ENCODE measurements at regions not wholly inside any gene's neighbourhood (a gene's known extent, or its start where the extent isn't known, plus 50 kb on each side); places are given as distances from the start of the nearest gene placed in this dataset.

GRCh38 chr11:109512249-109512648, 90.3 kb downstream of the C11orf87 start:
- TF ChIP-seq EZH2 (IDR thresholded peaks at IDR 0.05; ENCODE audit: insufficient read depth, low read length) (no peak), CTCF (IDR thresholded peaks at IDR 0.05; ENCODE audit: insufficient read depth, low read depth, low read length) (no peak)
- no peak for FAIRE-seq
- Mint-ChIP-seq H3K4me3 (ENCODE audit: unreplicated experiment) (no peak overlapping the region), H3K9me3 (ENCODE audit: unreplicated experiment) (no peaks in the 10 kb centered on the region), H3K4me1 (ENCODE audit: low read depth, unreplicated experiment) (peaks cover 2% of the 10 kb centered on the region), H3K27me3 (ENCODE audit: low read depth, unreplicated experiment) (peaks cover 2% of the 10 kb centered on the region), H3K36me3 (ENCODE audit: low read depth, unreplicated experiment) (no peaks in the 10 kb centered on the region), H3K27ac (ENCODE audit: unreplicated experiment) (no peak overlapping the region)
- peak; percentile 8 for DNase-seq (ENCODE audit: low read depth)
- Histone ChIP-seq H3K9me3 (ENCODE audit: insufficient read depth, low read depth, low read length) (peaks cover 2% of the 10 kb centered on the region), H3K27ac (ENCODE audit: low read depth, low read length) (no peak overlapping the region), H3K36me3 (ENCODE audit: insufficient read depth, low read length) (no peaks in the 10 kb centered on the region), H3K4me2 (ENCODE audit: low read length) (no peak overlapping the region), H3K9ac (ENCODE audit: low read length) (no peak overlapping the region), H4K20me1 (ENCODE audit: insufficient read depth, low read length) (no peaks in the 10 kb centered on the region), H3K79me2 (ENCODE audit: insufficient read depth, low read length) (no peaks in the 10 kb centered on the region), H3K27me3 (ENCODE audit: insufficient read depth, low read length) (no peaks in the 10 kb centered on the region), H3K4me1 (ENCODE audit: insufficient read depth, low read length) (no peaks in the 10 kb centered on the region), H3K4me3 (ENCODE audit: insufficient read depth, low read depth, low read length) (no peak overlapping the region), H2AFZ (ENCODE audit: low read depth, low read length) (no peak overlapping the region)

DNA sequence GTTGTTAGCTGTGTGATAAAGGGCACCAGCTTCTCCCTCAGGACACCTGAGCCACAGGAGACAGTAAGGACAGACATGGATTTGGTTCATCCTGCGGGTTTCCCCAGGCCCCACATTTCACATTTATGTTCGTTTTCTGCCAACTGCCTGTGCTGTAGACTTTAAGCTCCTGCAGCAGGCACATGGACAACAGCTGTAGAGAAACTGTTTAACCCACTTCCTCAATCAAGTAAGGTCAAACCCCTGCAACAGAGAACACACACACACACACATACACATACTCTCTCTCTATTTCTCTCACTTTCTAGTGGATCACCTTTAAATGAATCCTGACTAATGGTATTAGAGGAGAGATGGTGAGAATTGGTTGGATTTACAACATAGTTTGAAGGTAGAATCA, 90.7 kb downstream of the C11orf87 start:
- Histone ChIP-seq H3K4me1 (ENCODE audit: insufficient read depth, low read length) (no peaks in the 10 kb centered on the region), H3K36me3 (ENCODE audit: insufficient read depth, low read length) (no peaks in the 10 kb centered on the region), H2AFZ (ENCODE audit: low read depth, low read length) (no peak overlapping the region), H3K27me3 (ENCODE audit: insufficient read depth, low read length) (no peaks in the 10 kb centered on the region), H3K4me2 (ENCODE audit: low read length) (no peak overlapping the region), H3K4me3 (ENCODE audit: insufficient read depth, low read depth, low read length) (no peak overlapping the region), H3K27ac (ENCODE audit: low read depth, low read length) (no peak overlapping the region), H3K9ac (ENCODE audit: low read length) (no peak overlapping the region), H4K20me1 (ENCODE audit: insufficient read depth, low read length) (no peaks in the 10 kb centered on the region), H3K79me2 (ENCODE audit: insufficient read depth, low read length) (no peaks in the 10 kb centered on the region), H3K9me3 (ENCODE audit: insufficient read depth, low read depth, low read length) (peaks cover 2% of the 10 kb centered on the region)
- Mint-ChIP-seq H3K36me3 (ENCODE audit: low read depth, unreplicated experiment) (no peaks in the 10 kb centered on the region), H3K4me1 (ENCODE audit: low read depth, unreplicated experiment) (peaks cover 2% of the 10 kb centered on the region), H3K27ac (ENCODE audit: unreplicated experiment) (no peak overlapping the region), H3K27me3 (ENCODE audit: low read depth, unreplicated experiment) (peaks cover 2% of the 10 kb centered on the region), H3K4me3 (ENCODE audit: unreplicated experiment) (no peak overlapping the region), H3K9me3 (ENCODE audit: unreplicated experiment) (no peaks in the 10 kb centered on the region)
- no peak for TF ChIP-seq CTCF (IDR thresholded peaks at IDR 0.05; ENCODE audit: insufficient read depth, low read depth, low read length)
- no peak for TF ChIP-seq EZH2 (IDR thresholded peaks at IDR 0.05; ENCODE audit: insufficient read depth, low read length)
- no peak for FAIRE-seq
- no peak for DNase-seq (ENCODE audit: low read depth)

DNA sequence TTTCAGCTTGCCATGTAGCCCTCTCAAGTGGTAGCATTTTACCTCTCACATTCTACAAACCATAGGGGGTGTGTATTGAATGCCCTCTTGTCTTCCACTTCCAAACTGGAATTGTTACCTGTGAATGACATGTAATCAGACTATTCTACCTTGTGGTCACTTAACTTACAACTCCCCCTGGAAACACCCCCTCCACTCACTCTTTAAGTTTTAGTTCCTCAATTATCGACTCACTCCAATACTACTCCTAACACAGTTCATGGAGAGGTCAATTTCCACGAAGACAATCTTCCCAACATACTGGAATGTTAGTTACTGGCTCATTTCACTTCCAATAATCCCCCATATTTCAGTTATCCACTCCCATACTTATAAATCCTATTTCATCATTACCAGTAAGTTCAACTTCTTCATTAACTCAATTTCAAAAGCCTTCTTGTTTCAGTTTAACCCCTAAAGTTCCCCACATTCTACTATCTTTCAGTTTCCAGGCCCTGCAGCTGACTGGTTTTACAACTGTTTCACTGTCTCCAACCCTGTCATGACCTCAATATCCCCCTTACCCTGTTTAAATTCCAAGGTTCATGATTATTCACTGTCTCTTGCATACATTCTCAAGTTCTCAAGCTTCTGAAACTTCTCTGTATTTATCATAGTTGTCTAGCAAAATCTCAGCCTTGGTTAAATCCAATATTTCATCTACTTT, 92.5 kb downstream of the C11orf87 start:
- H3K4me3 Mint-ChIP-seq (ENCODE audit: unreplicated experiment), result no peak overlapping the region
- Histone ChIP-seq H3K4me3 (ENCODE audit: insufficient read depth, low read depth, low read length) (no peak overlapping the region), H3K4me2 (ENCODE audit: low read length) (no peak overlapping the region), H3K9ac (ENCODE audit: low read length) (no peak overlapping the region), H4K20me1 (ENCODE audit: insufficient read depth, low read length) (no peaks in the 10 kb centered on the region), H2AFZ (ENCODE audit: low read depth, low read length) (no peak overlapping the region), H3K79me2 (ENCODE audit: insufficient read depth, low read length) (no peaks in the 10 kb centered on the region), H3K4me1 (ENCODE audit: insufficient read depth, low read length) (no peaks in the 10 kb centered on the region), H3K27ac (ENCODE audit: low read depth, low read length) (no peak overlapping the region), H3K9me3 (ENCODE audit: insufficient read depth, low read depth, low read length) (peaks cover 2% of the 10 kb centered on the region), H3K27me3 (ENCODE audit: insufficient read depth, low read length) (no peaks in the 10 kb centered on the region), H3K36me3 (ENCODE audit: insufficient read depth, low read length) (no peaks in the 10 kb centered on the region)
- no peaks in the 10 kb centered on the region for H3K36me3 Mint-ChIP-seq (ENCODE audit: low read depth, unreplicated experiment)
- TF ChIP-seq EZH2 (IDR thresholded peaks at IDR 0.05; ENCODE audit: insufficient read depth, low read length) (no peak), CTCF (IDR thresholded peaks at IDR 0.05; ENCODE audit: insufficient read depth, low read depth, low read length) (no peak)
- DNase-seq (ENCODE audit: low read depth) (no peak), FAIRE-seq (no peak)
- H3K27me3 Mint-ChIP-seq (ENCODE audit: low read depth, unreplicated experiment), result peaks cover 2% of the 10 kb centered on the region
- no peak overlapping the region for H3K27ac Mint-ChIP-seq (ENCODE audit: unreplicated experiment)
- H3K9me3 Mint-ChIP-seq (ENCODE audit: unreplicated experiment), result no peaks in the 10 kb centered on the region
- H3K4me1 Mint-ChIP-seq (ENCODE audit: low read depth, unreplicated experiment), result peaks cover 2% of the 10 kb centered on the region
